ENCODE measurements at regions not wholly inside any gene's neighbourhood (a gene's known extent, or its start where the extent isn't known, plus 50 kb on each side); places are given as distances from the start of the nearest gene placed in this dataset.

DNA sequence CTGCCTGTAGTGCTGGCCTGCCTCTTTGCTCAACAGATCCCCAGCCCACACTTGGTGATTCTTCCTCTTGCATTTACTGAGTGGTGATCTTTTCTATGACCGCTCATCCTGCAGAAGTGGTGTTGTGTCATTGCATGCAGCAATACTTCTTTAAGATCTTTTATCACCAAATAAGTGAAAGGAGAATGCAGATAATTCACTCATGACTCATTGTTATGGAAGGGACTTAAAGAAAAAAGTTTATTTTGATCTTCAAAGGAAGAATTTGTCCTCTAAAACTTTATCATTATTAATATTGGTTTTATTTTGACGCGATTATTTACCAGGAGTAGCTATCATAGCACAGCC is 489.1 kb upstream of the CELF2 start:
- DNase-seq (ENCODE audit: low read depth, low spot score): peak; percentile 4

DNA sequence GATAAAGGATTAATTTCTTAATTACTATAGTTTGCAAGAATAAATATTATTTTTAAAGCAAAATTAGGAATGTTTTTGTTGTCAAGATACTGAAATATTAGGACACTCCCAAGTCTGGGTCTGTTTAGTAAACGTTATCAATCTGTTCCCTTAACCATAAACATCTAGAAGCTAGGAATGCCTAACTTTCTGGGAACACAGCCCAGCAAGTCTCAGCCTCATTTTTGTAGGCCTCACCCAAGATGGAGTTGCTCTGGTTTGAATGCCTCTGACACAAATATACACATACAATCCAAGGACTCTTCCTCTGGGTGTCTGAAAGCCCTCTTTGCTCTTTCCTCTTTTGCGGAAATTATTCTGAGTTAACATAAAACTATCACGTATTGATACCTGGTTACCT is 487.4 kb upstream of the CELF2 start:
- no peak for DNase-seq (ENCODE audit: low read depth, low spot score)

GRCh38 chr10:10532236-10532635 is 485.4 kb upstream of the CELF2 start:
- DNase-seq (ENCODE audit: low read depth, low spot score): no peak

- no peak for DNase-seq (ENCODE audit: low read depth, low spot score)
These were observed 484.8 kb upstream of the CELF2 start for GRCh38 chr10:10532826-10533225.

GRCh38 chr10:10533437-10533836 is 484.2 kb upstream of the CELF2 start:
- peak; percentile 10 for DNase-seq (ENCODE audit: low read depth, low spot score)

GRCh38 chr10:10538326-10538725 is 479.3 kb upstream of the CELF2 start:
- no peak for DNase-seq (ENCODE audit: low read depth, low spot score)

- DNase-seq (ENCODE audit: low read depth, low spot score): no peak
These were observed 477.3 kb upstream of the CELF2 start for GRCh38 chr10:10540398-10540797.

- peak; percentile 20 for DNase-seq (ENCODE audit: low read depth, low spot score)
These were observed 475.2 kb upstream of the CELF2 start for GRCh38 chr10:10542477-10542876.

GRCh38 chr10:10544890-10545289 is 472.8 kb upstream of the CELF2 start:
- no peak for DNase-seq (ENCODE audit: low read depth, low spot score)

DNA sequence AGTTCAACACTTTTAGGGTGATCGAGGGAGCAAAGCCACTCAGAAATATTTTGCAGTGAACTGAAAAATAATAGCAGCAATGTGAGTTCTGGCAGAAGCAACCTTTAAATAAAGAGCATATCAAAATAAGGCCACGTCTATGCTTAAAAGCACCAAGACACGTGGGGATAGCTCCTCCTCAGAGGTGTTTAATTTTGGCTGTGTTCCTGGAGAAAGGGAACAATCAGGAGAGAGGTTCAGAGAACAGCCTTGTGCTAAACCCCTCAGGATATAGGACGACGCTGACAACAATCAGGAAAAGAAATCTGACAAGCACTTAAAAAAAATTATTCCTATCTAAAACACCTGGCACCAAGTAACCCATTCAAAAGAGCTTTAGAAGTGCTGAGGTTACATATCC is 471.9 kb upstream of the CELF2 start:
- no peak for DNase-seq (ENCODE audit: low read depth, low spot score)

DNA sequence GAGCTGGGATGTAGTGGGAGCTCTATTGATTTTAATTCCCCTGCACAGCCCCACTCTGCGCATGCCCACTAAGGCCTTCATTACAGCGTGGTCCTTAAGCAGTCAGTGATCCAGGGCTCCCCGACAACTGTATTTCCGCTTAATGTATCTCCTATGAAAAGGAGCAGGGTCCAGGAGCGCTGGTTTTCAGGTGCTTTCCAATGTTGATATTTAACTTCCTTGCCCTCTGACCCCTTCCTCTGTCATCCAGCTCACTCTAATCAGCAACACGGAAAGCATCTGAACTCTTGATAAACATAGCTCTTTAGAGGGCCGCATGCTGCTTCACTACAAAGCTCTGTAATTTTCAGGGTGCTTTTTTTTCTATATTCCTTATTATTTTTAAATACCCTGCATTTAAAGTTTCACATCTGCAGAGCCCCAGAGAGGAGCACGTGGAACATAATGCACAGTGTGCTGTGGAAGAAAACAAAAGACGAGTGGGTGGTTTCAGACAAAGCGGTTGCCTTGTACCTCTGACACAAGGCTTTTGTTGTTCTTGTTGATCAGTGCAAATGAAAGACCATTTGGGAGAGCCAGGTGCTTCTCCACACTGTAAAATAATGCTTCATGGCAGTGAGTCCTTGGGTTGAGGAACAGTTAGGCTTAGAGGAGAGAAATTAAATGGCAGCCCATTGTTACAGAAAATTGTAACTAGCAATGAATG is 465.9 kb upstream of the CELF2 start:
- no peak for DNase-seq (ENCODE audit: low read depth, low spot score)

GRCh38 chr10:10552948-10553347 is 464.7 kb upstream of the CELF2 start:
- no peak for DNase-seq (ENCODE audit: low read depth, low spot score)

DNA sequence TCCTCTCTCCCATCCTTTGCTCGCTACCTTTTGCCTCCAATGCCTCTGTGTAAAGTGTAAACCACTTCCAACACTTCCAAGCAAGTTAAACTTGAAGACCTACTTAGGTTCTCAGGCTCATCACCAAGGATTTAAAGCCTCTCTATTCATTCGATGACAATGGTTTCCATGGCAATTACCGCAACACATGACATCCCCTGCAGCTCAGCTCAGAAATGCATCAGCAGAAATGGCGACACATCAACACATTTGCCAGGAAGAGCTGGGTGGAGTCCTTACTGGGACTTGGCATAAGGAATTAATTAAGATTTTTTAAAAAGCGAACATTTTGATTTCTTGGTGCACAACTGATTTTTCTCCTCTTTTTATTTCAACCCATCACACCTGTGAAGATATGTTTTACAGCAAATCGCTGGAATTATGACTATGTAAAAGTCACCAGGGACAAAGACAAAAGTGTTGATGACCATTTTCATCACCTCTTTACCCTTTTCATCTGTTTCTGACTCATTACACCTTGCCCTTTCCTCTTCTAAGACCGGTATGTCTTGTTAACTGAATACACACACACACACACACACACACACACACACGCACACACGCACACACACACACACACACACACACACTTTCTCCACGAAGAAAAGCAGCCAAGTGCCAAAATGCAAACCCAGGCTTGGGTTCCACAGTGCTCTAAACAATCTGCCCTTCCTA is 453.4 kb upstream of the CELF2 start:
- DNase-seq (ENCODE audit: low read depth, low spot score): peak; percentile 10

DNA sequence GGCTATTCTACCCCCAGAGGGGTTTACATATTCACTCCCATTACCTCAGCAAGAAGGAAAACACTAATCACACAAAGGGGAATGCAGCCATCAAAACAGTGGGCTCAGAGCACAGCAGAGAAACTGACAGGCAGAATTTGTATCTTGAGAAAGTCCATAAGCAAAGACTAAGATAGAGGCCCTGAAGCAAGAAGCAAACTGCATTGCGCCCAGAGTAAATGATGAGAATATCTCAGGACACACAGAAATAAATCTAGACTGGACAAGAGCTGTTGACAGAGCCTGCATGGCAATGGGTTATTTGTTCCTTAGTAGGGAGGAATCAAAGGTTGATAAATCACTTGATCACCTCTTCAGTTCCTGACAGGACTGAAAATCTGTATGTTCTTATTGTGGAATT is 440.7 kb upstream of the CELF2 start:
- DNase-seq (ENCODE audit: low read depth, low spot score): no peak

GRCh38 chr10:10579709-10580108 is 438.0 kb upstream of the CELF2 start:
- no peak for DNase-seq (ENCODE audit: low read depth, low spot score)

DNA sequence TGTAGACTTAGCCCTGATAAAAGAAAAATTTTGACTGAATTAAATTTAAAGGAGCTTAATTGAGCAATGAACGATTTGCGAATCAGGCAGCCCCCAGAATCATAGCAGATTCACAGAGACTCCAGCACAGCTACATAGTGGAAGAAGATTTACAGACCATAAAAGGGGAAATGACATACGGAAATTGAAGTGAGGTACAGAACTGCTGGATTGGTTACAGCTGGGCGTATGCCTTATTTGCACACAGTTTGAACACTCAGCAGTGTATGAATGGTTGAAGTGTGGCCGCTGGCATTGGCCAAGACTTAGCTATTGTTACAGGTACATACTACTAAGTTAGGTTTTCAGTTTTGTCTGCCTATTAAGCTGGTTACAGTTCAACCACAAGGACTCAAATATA is 433.5 kb upstream of the CELF2 start:
- no peak for DNase-seq (ENCODE audit: low read depth, low spot score)

GRCh38 chr10:10587744-10588393 is 429.8 kb upstream of the CELF2 start:
- DNase-seq (ENCODE audit: low read depth, low spot score): no peak

GRCh38 chr10:10589540-10590303 is 427.9 kb upstream of the CELF2 start:
- peak; percentile 94 for DNase-seq (ENCODE audit: low read depth, low spot score)

DNA sequence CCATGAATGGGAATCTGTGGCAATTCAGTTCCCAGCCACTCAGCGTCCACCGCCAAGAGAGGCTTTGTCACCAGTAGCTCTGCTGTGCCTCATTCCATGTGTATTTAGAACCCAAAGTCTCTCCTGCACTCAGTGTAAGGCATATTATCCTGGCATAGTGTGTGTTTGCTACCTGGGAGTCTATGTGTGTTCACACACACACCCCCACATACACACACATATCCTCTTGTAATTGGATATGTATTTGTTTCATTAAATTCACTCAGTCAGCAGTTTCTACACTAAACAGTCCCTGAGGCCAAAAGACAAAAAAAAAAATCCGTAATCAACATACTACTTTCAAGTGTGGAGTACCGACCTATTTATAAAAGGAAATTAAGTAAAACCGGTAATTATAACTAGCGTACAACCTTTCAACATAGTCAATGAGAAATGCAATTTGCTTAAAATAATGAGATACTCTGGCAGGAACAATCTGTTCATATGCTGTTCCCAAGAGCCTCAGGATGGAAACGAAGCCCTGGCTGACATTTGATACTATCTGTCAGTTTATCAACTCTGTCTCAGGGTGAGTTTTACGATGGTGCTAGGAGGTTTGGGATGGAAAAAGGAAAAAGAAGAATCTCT is 425.8 kb upstream of the CELF2 start:
- DNase-seq (ENCODE audit: low read depth, low spot score): peak; percentile 4

DNA sequence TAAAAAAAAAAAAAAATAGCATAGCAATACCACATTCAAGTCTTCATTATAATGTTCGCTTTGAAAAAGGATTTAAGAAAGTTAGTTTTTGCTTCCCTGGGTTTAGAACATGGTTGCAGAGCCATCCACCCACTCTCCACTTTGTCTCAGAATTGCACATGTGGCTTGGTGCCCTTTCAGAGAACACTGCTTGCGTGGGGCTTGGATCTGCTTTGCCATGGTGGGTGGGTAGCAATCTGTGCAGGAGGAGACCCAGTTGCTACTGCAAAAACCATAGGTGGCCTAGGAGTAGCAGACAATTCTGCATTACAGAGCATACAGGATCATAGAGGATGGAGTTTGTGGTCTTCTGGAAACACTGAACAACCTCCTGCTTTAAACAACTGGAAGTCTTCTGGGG is 421.4 kb upstream of the CELF2 start:
- no peak for DNase-seq (ENCODE audit: low read depth, low spot score)

- DNase-seq (ENCODE audit: low read depth, low spot score): no peak
These were observed 419.4 kb upstream of the CELF2 start for GRCh38 chr10:10598297-10598696.

GRCh38 chr10:10600004-10600403 is 417.7 kb upstream of the CELF2 start:
- no peak for DNase-seq (ENCODE audit: low read depth, low spot score)
